Dermis blood vessel endothelial cell (primary cell): ENCODE measurements at regions not wholly inside any gene's neighbourhood (a gene's known extent, or its start where the extent isn't known, plus 50 kb on each side); places are given as distances from the start of the nearest gene placed in this dataset.
"Not testable (repeated sequence)": the region's sequence is repeated elsewhere in the genome, so short reads cannot be mapped to it uniquely, and the experiment has no call there.

Source experiments
- DNase-seq: peaks from one replicate; pipeline ENCODE4 v3.0.0; 2010

GRCh38 chr4:171334549-171334948 is 478.7 kb upstream of the GALNTL6 start:
- DNase-seq = no peak

- no peak for DNase-seq
Observed at GRCh38 chr4:171308661-171309060, 504.5 kb upstream of the GALNTL6 start.

GRCh38 chr4:171298048-171298718 is 515.0 kb upstream of the GALNTL6 start:
- not testable (repeated sequence) for DNase-seq

DNA sequence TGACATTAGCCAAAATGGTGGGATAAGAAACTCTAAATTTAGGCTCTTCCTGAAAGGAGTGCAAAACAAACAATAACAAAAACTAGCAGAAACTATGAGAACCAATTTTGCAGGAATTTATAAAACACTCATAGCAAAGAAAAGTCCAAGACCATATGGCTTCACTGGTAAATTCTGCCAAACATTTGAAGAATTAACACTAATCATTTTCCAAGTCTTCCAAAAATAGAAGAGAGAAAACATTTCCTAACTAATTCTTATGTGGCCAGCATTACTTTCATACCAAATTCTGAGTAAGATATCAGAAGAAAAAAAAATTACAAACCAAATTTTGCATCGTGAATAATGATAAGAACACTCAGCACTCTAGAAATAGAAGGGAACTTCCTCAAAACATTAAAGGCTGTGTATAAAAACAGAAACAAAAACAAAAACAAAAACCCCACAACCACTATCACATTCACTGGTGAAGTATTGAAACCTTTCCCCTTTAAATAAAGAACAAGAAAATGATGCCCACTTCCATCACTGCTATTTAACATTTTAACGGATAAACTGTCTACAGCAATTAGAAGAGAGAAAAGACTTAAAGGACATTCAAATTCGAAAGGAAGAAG is 524.3 kb upstream of the GALNTL6 start:
- DNase-seq = no peak

- DNase-seq = no peak
Observed at GRCh38 chr4:171281359-171281758, 531.8 kb upstream of the GALNTL6 start.

DNA sequence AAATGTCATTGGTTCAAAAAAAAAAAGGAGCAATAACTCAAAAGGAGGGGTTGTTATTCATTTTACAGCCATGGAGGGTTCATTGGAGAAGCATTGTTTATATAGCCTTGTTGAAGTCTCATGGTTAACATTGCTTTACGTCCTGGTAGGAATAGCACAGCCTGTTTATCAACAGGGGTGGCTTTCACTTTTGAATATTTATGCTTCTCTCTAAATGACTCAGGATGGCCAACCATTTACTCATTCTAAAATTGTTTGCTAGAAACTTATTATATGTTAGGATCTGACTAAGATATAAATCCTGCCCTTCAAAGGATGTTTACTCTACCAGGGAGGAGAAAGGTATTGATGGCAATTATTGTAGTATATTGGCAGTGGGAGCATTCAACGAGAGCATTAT is 534.1 kb upstream of the GALNTL6 start:
- DNase-seq = no peak

DNA sequence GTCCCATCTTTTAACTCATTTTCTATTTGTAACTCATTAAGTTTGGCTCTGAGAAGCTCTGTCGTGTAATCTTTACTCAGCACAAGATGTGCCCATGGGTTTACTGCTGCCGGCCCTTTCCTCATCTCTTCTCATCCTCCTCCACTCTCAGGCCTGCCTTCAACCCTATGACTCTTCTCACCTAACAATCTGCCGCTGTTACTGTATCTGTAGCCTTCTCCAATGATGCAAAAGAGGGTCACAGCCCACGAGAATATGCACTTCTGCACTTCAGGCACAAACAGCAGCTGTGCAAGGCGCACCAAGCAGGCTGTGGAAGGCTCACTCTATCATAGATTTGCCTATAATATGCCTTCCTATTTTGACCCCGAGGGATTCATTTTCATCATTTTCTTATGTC is 546.5 kb upstream of the GALNTL6 start:
- DNase-seq = no peak

DNA sequence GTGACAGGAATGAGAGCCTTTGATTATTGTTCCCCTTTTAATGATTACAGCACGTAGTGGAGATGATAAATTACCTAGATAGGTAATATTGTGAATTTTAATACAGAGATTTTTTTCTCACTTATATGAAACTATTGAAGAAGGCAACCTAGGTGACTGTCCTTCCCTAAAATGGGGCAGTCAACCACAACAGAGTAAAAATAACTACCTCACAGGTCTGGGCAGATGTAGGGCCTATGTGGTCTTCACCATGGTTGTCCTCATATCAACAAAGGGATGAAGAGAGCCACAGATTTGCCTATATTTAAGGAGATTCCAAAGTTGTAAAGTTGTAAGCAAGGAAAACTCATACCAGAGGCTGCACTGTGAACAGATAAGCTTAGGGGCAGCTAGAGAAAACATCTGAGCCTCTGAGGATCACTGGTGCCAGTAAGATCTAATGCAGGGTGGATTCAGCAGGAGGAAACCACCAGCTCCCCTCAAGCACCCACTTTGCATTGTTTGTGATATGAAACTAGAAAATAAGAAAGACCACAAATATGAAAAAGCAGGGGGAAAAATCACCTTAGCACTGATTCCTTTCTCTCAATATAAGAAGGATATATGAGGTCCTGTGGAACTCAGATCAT is 547.9 kb upstream of the GALNTL6 start:
- no peak for DNase-seq

DNA sequence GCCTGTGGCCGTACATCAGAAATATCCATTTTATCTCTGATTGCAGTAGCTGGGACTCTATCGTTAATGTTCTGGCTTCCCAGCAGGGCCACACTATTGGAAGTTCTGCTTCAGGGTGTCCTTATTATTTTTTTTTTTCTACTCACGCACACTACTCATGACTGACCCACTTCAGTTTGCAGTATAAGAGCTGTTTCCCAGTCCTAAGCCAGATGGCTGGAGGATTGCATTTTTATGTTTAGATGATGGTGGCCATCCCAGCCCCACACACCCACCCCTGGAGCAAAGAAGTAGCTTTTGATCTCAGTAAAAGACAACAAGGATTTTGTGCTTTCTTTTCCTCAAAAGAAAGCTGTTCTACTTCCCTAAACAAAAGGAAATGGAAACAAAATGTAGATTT is 557.0 kb upstream of the GALNTL6 start:
- DNase-seq = no peak

DNA sequence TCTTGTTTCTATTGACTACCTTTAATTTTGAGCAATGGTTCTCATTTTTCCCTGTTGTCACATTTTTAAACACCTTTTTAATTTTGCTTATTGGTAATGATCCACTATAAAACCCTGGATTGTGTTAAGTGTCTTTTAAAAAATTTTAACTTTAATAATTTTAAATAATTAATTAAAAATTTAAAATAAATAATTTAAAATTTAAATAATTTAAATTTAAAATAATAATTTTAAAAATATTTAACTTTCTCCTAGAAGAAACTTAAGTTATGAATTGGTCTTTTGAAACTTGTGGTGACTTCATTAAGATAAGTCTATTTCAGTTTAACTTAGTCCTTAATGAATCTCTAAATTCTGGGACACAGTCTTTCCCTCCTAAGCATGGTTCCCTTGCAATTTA is 566.3 kb upstream of the GALNTL6 start:
- DNase-seq = no peak

DNA sequence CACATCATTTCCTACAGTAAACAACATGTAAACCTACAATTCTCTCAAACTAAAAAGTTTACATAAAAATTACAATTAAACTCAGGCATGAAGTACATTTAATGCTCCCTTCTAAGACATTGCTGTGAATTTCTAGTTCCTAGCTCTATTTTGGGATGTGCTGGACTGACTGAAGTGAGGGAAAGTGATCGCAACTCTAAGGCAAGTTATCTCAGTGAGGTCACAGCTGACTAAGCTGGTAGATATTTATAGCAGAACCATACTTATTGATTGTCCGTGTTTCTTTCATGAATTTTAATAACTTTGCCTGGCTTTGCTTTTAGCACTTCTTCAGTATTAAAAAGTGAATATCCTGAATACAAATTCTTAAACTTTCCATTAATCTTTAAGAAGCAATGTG is 570.4 kb upstream of the GALNTL6 start:
- no peak for DNase-seq

GRCh38 chr4:171239196-171239595 is 574.0 kb upstream of the GALNTL6 start:
- no peak for DNase-seq

GRCh38 chr4:171235521-171235920 is 577.7 kb upstream of the GALNTL6 start:
- DNase-seq = no peak

GRCh38 chr4:171229354-171229753 is 583.9 kb upstream of the GALNTL6 start:
- DNase-seq = not testable (repeated sequence)

DNA sequence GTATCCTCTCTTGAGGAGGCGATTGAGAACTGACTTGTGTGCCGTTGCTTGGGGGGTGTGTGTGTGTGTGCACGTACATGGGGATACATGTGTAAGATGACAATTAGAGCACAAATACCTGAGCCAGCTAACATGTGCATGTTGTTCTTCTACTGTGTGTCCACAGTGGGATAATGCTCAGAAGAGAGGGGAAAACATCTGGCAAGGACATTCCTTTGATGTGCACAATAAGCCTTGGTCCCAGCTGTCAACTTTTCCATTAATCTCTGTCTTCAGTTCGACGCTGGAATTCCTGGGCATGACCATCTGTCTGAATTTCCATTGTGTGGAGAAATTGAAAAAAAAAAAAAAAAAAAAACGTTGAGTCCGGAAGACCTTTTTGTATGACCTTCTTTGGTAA is 592.0 kb upstream of the GALNTL6 start:
- no peak for DNase-seq

GRCh38 chr4:171203425-171203824 is 609.8 kb upstream of the GALNTL6 start:
- DNase-seq = no peak

- DNase-seq = no peak
Observed at GRCh38 chr4:171202908-171203307, 610.3 kb upstream of the GALNTL6 start.

GRCh38 chr4:171186700-171187099 is 626.5 kb upstream of the GALNTL6 start:
- no peak for DNase-seq

GRCh38 chr4:171181090-171181489 is 632.1 kb upstream of the GALNTL6 start:
- DNase-seq = no peak

GRCh38 chr4:171170671-171171070 is 642.5 kb upstream of the GALNTL6 start:
- no peak for DNase-seq

- DNase-seq = no peak
Observed at GRCh38 chr4:171169396-171169795, 643.8 kb upstream of the GALNTL6 start.

- DNase-seq = no peak
Observed at GRCh38 chr4:171162478-171162877, 650.7 kb upstream of the GALNTL6 start.

DNA sequence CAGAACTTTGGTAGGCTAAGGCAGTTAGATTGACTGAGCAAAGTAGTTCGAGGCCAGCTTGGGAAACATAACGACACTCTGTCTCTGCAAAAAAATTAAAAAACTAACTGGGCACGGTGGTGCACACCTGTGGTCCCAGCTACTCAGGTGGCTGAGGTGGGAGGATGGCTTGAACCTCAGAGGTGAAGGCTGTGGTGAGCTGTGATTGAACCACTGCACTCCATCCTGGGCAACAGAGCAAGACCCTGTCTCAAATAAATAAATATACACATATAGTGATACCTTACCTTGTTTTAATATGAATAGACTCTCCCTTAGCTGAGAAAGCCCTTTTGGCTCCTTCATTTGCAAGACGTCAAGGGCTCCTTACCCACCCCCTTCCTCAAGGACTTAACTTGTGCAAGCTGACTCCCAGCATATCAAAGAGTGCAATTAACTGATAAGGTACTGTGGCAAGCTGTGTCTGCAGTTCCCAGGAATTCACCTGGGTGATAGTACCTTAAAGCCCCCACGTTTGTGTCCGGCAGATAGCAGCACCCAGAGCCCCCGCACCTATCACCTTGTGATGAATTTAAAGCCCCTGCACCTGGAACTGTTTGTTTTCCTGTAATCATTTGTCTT is 655.6 kb upstream of the GALNTL6 start:
- DNase-seq = no peak

DNA sequence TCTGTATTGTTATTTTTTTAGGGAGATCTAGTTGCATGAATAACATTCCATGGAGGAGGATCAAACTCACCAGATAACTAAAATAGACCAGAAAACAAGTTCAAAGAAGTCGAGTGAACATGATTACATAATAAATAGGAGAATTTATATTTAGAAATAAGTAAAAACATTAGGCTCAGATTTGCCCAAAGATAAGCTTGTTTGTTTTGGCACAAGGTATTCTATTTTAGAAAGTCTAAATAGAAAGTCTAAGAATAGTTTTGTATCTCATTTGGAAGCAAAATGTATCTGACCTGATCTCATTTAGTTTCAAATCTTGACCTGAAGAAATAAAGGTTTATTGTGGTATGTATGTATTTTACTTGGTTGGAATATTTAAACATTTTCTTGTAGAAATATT is 670.6 kb upstream of the GALNTL6 start:
- DNase-seq = no peak
